Tibial nerve (tissue), 4 donors: ENCODE measurements at regions not wholly inside any gene's neighbourhood (a gene's known extent, or its start where the extent isn't known, plus 50 kb on each side); places are given as distances from the start of the nearest gene placed in this dataset.

Experiments used
- DNase-seq, 2 donors: peaks; one replicate each; pipeline ENCODE4 v3.0.0-alpha.2; 2019; ENCODE audit warnings: low spot score in 2 of 2
- H3K27ac ChIP-seq, 4 donors: fragments of 200-600 bp; sonication (generic) in 3 of 4; one replicate each; pipeline ENCODE4 v1.5.1; 2017 to 2019; ENCODE audit warnings: mild to moderate bottlenecking in 1 of 4
- H3K27me3 ChIP-seq, 2 donors: fragments of 200-600 bp; sonication (generic) in 1 of 2; one replicate each; pipeline versions ENCODE4 v1.5.1 to v1.6.0; 2017 to 2019
- H3K36me3 ChIP-seq, 3 donors: fragments of 200-600 bp; sonication (generic); one replicate each; pipeline ENCODE4 v1.5.1; 2018 to 2019
- H3K4me1 ChIP-seq, 4 donors: fragments of 200-600 bp; sonication (generic) in 3 of 4; one replicate each; pipeline ENCODE4 v1.5.1; 2017 to 2019
- H3K4me3 ChIP-seq, 4 donors: fragments of 200-600 bp; sonication (generic) in 3 of 4; one replicate each; pipeline ENCODE4 v1.5.1; 2017 to 2019; ENCODE audit warnings: mild to moderate bottlenecking in 1 of 4, moderate library complexity in 1 of 4
- H3K9me3 ChIP-seq, 4 donors: fragments of 200-600 bp; sonication (generic) in 3 of 4; one replicate each; pipeline ENCODE4 v1.5.1; 2017 to 2019
- CTCF ChIP-seq, 5 experiments: fragments of 200-600 bp in 3 of 5; fragments of 450-650 bp in 2 of 5; sonication (generic) in 3 of 5; IDR thresholded peaks; one replicate each; pipeline ENCODE4 v1.5.1; 2016 to 2019; ENCODE audit warnings: antibody characterized with exemption in 5 of 5, mild to moderate bottlenecking in 3 of 5, moderate library complexity in 2 of 5
- EP300 ChIP-seq, 2 donors: sonication (generic); formaldehyde crosslinking; IDR thresholded peaks; one replicate each; pipeline ENCODE4 v1.6.1; 2017; ENCODE audit warnings: antibody characterized with exemption in 2 of 2, mild to moderate bottlenecking in 1 of 2
- POLR2A ChIP-seq, 2 donors: fragments of 450-650 bp; IDR thresholded peaks; one replicate each; pipeline ENCODE4 v1.6.1; 2017; ENCODE audit warnings: antibody characterized with exemption in 2 of 2, mild to moderate bottlenecking in 2 of 2, moderate library complexity in 2 of 2
- WGBS, 2 donors: methylation state at CpG; one replicate each; pipeline ENCODE4 v1.1.5; 2018; 5-methylcytosine and 5-hydroxymethylcytosine counted together

GRCh38 chr12:46934374-46935111, 108.7 kb upstream of the SLC38A4 start:
- Histone ChIP-seq H3K27me3 (no peaks in the 10 kb centered on the region), H3K9me3 (no peaks in the 10 kb centered on the region), H3K27ac (no peak overlapping the region), H3K36me3 (no peaks in the 10 kb centered on the region), H3K4me1 (no peaks in the 10 kb centered on the region), H3K4me3 (no peak overlapping the region)
- WGBS, 2 donors, result 78 to 81% methylated on average over 10 of the region's 10 CpGs
- TF ChIP-seq POLR2A (IDR thresholded peaks at IDR 0.05) (no peak), CTCF (IDR thresholded peaks at IDR 0.05) (no peak), EP300 (IDR thresholded peaks at IDR 0.05) (no peak)
- DNase-seq, result no peak

- Histone ChIP-seq H3K27ac (no peak overlapping the region), H3K9me3 (no peaks in the 10 kb centered on the region), H3K36me3 (no peaks in the 10 kb centered on the region), H3K4me1 (no peaks in the 10 kb centered on the region), H3K4me3 (no peak overlapping the region), H3K27me3 (no peaks in the 10 kb centered on the region)
- TF ChIP-seq EP300 (IDR thresholded peaks at IDR 0.05), result no peak
- TF ChIP-seq CTCF (IDR thresholded peaks at IDR 0.05), result no peak
- no peak for TF ChIP-seq POLR2A (IDR thresholded peaks at IDR 0.05)
- 68 to 74% methylated on average over 3 of the region's 3 CpGs for WGBS, 2 donors
- DNase-seq, result no peak
These were observed 109.6 kb upstream of the SLC38A4 start for GRCh38 chr12:46935271-46935847.

DNA sequence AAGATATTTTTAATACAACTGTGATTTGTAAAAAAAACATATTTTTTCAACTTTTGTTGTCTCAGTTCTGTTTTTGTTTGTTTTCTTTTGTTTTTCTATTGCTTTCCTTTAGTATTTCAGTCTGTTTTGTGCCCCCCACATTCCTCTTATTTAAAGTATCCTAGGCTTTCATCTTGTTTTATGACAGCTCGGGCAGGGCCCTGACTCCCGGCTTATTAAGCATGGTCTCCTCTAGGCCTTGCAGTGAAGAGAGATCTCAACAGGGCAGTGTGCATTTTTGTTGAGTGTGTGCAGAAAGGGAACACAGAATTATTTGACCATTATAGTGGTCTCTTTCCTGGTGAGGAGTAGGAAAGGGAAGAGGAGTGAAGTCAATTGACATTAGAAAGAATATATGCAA, 110.2 kb upstream of the SLC38A4 start:
- H3K9me3 ChIP-seq, result no peaks in the 10 kb centered on the region
- no peak overlapping the region for H3K4me3 ChIP-seq
- no peaks in the 10 kb centered on the region for H3K36me3 ChIP-seq
- no peaks in the 10 kb centered on the region for H3K4me1 ChIP-seq
- H3K27me3 ChIP-seq, result no peaks in the 10 kb centered on the region
- WGBS, 2 donors, result 27 to 43% methylated on average over 2 of the region's 2 CpGs
- H3K27ac ChIP-seq, result no peak overlapping the region
- TF ChIP-seq EP300 (IDR thresholded peaks at IDR 0.05) (no peak), CTCF (IDR thresholded peaks at IDR 0.05) (no peak), POLR2A (IDR thresholded peaks at IDR 0.05) (no peak)
- no peak for DNase-seq

- no peak for TF ChIP-seq CTCF (IDR thresholded peaks at IDR 0.05)
- TF ChIP-seq POLR2A (IDR thresholded peaks at IDR 0.05), result no peak
- no peak for TF ChIP-seq EP300 (IDR thresholded peaks at IDR 0.05)
- H3K27me3 ChIP-seq, result no peaks in the 10 kb centered on the region
- no peaks in the 10 kb centered on the region for H3K36me3 ChIP-seq
- no peak overlapping the region for H3K27ac ChIP-seq
- no peaks in the 10 kb centered on the region for H3K9me3 ChIP-seq
- no peaks in the 10 kb centered on the region for H3K4me1 ChIP-seq
- DNase-seq, result no peak
- WGBS, 2 donors, result 61 to 65% methylated on average over 4 of the region's 4 CpGs
- H3K4me3 ChIP-seq, result no peak overlapping the region
These were observed 112.4 kb upstream of the SLC38A4 start for GRCh38 chr12:46938071-46938678.

DNA sequence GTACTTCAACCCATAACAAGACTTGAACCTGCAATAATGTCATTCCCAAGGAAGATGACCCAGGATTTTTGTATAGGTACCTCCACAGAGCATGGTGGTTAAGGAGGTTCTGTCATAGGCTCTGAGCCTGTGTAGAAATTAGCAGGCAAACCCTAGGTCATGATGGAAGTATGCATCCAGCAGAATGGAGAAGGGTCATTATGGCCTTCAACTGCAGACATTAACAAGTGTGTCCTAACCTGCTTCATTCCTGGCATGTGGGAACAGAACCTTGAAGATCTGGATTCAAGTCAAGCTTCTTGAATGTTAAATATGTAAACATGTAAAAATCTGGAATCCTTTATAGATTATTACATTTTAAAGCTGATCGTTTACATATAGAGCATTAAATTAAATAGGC, 116.2 kb upstream of the SLC38A4 start:
- no peak overlapping the region for H3K4me3 ChIP-seq
- H3K36me3 ChIP-seq, result no peaks in the 10 kb centered on the region
- 46 to 50% methylated on average over 1 of the region's 1 CpG for WGBS, 2 donors
- TF ChIP-seq EP300 (IDR thresholded peaks at IDR 0.05) (no peak), POLR2A (IDR thresholded peaks at IDR 0.05) (no peak), CTCF (IDR thresholded peaks at IDR 0.05) (no peak)
- H3K27ac ChIP-seq, result no peak overlapping the region
- no peaks in the 10 kb centered on the region for H3K27me3 ChIP-seq
- DNase-seq, result no peak
- no peaks in the 10 kb centered on the region for H3K4me1 ChIP-seq
- H3K9me3 ChIP-seq, result no peaks in the 10 kb centered on the region
